ENCODE measurements at regions not wholly inside any gene's neighbourhood (a gene's known extent, or its start where the extent isn't known, plus 50 kb on each side); places are given as distances from the start of the nearest gene placed in this dataset.

DNA sequence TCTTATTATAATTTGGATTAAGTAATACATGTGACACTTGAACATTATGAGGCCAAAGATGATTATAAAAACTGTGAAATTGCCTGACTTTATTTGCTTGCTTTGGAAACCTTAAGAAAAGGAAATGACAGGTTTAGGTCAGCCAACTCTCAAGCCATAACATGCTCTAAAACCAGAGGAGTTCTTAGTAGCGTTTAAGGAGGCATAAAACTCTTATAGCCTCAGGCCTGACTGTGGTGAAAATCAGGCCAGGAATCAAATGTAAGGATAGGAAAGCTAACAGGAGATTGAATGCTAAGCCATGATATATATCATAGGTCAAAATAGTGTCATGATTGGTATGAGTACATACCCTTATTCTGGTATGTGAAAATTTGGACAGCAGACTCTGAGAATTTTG lies 1142.4 kb upstream of the MIR17HG start:
- no peak for DNase-seq

DNA sequence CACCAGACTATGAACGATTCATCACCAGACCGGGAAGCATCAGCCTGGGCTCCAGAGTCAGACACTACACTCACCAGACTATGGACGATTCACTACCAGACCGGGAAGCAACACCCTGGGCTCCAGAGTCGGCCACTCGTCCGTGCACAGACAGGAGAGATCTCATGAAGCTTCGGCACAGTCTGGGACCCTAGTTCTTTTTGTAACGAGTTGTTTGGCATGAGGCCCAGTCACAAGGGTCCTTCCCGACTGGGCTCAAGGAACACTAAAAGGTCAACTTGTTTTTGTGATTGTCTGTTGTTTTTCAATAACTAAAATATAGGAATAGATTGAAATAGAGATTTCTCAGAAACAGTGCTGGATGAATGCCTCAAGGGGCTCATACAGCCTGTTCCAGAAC lies 1141.6 kb upstream of the MIR17HG start:
- no peak for DNase-seq

- DNase-seq = no peak
Measured at GRCh38 chr13:90217275-90217674, 1130.2 kb upstream of the MIR17HG start.

- no peak for DNase-seq
Measured at GRCh38 chr13:90222758-90223157, 1124.7 kb upstream of the MIR17HG start.

DNA sequence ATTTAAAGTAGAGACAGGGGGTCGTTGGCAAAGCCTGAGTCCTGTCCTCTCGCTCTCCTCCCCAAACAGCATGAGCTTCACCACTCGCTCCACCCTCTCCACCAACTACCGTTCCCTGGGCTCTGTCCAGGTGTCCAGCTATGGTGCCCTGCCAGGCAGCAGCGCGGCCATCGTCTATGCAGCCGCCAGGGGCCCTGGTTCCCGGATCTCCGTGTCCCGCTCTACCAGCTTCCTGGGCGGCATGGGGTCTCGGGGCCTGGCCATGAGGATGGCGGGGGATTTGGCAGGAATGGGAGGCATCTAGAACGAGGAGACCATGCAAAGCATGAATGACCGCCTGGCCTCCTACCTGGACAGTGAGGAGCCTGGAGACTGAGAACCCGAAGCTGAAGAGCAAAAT lies 1117.2 kb upstream of the MIR17HG start:
- DNase-seq = no peak

DNA sequence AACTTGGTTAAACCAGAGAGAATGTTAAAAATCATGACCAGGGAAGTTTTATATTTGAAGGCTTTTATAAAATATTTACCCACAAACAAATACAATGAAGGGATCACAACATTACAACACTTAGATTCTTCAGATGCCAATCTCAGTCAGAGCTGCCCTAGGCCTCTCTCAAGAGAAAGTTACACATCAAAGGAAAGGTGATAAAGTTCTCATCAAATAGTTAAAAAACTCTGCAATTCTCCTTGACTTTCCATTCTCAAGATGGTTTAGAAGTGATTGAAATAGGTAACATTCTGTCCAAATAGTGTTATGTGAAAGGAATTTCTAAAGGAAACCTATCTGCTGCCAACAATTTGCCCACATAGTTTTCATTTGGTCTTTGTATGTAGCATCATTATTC lies 1115.2 kb upstream of the MIR17HG start:
- no peak for DNase-seq

DNA sequence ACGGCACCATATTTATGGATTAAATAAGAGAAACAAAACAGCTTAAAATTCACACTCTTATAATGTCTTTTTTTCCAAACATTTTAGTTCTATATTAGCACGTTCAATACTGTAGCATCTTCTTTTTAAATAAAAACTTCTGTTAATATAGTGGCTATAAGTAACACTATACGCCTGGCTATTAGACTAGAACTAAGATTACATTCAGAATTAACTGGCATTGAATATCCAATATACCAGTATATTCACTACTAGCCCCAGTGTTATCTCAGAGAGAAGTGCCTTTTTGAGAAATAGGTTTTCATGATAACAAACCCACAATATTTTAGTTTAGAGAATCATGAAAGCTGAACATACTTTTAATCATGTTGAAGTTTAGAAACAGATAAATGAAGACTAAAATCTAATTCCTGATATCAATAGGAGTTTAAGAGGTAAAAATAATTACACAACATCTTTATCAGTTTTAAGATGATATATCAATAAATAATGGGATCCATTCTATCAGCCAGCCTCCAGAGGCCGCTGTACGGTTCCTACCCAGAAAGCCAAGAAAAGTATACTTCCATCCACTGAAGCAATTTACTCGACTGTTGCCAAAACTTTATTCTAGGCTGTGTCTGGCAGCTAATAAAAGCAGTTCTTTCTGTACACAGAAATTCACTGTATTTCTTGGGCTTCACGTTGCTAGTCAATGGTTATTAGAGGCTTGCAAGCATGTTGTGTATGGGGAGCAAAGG lies 1113.4 kb upstream of the MIR17HG start:
- no peak for DNase-seq

GRCh38 chr13:90237852-90238251 lies 1109.6 kb upstream of the MIR17HG start:
- DNase-seq = no peak

- DNase-seq = no peak
Measured at GRCh38 chr13:90238413-90238812, 1109.1 kb upstream of the MIR17HG start.

DNA sequence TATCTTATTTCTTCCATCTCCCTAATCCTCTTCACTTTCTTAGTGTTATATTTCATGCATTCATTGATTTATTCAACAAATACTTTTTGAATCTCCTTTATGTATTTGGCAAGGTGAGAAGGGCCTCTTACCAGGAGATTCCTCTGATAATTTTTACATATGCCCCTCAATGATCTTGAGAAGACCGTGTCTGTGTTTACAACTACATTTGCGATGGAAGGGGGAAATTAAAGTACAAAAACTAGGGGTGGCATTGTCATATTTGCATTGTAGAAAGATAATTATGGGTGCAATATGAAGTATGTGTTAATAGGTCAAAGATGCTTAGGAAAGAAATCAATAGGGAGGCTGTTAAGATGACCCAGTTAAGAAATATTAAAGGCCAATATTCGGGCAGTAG lies 1108.4 kb upstream of the MIR17HG start:
- DNase-seq = no peak

DNA sequence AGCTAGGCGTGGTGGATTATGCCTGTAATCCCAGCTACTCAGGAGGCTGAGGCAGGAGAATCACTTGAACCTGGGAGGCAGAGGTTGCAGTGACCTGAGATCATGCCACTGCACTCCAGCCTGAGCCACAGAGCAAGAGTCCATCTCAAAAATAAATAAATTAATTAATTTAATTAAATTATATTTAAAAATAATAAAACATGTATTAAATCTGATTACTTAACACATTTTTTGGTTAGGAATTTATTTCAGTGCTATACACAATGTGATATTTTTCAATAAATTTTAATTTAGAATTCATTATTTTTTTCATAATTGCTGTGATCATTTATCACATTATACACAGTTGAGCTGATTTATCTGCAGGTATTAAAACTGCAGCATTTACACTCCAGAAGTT lies 1101.5 kb upstream of the MIR17HG start:
- no peak for DNase-seq

- DNase-seq = no peak
Measured at GRCh38 chr13:90246687-90247345, 1100.7 kb upstream of the MIR17HG start.

GRCh38 chr13:90253806-90254205 lies 1093.7 kb upstream of the MIR17HG start:
- no peak for DNase-seq

- no peak for DNase-seq
Measured at GRCh38 chr13:90254437-90254836, 1093.0 kb upstream of the MIR17HG start.

DNA sequence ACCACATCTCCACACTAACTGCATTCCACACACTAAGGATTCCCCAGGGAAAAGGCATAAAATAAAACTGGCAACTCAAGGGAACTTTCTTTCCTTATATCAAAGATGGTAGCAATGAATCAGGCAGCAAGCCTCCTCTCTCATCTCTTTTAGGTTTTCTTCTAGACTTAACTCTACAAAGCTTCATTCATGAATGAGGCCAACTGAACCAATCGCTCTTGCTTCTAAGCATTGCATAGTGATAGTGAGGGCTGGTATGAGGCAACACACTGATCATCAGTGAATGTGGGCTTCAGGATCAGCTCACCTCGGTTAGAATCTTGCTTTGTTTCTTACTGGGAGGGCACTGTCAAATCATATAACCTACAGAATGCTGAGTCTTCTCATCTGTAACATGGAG lies 1090.7 kb upstream of the MIR17HG start:
- no peak for DNase-seq

DNA sequence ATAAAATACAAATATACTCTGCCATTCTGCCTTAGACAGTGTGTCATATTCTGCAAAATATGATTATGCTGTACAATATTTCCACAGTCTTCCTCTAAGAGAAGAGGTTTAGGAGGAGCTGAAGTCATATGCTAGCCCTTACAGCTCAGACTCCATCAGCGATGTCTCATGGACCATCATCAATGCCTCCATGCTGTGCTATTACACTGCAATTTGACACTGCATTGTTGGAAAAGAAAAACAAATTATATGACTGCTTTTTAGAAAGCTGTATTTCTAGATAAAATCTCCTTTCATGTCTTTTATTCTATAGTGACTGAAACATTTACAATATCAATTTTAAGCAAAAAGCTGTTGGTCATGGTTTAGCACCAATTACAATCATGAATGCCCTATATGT lies 1089.4 kb upstream of the MIR17HG start:
- no peak for DNase-seq

GRCh38 chr13:90261343-90261742 lies 1086.1 kb upstream of the MIR17HG start:
- no peak for DNase-seq

DNA sequence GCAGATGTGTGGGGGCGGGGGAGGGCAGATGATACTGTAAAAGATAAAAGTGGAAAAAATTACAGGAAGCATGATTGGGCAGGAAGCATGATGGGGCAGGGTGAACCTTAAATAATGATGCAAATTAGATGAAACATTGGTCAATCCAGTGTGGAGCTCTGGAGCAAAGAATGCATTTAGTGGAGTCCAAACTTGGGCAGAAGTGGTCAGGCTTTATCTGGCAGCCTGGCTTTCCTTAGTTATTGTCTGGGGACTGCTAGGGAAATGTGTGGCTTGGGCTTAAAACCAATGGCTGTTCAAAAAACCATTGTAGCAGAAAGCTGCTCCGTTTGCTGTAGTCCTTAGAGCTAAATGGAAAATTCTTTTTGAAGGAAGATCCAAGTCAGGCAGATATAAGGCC lies 1077.3 kb upstream of the MIR17HG start:
- no peak for DNase-seq

DNA sequence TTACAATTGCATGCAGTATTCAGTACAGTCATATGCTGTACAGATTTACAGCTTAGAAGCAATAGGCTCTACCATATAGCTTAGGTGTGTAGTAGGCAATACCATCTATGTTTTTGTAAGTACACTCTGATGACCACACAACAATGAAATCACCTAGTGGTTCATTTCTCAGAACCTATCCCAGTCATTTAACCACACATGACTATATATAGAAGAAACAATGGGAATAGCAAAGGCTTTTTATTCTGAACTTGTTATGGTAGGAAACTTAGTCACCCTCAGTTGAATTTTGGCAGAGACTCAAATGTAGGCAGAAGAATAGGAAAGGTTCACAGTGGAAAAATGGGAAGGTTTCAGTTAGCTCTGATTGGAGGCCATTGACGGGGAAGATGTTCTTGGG lies 1075.1 kb upstream of the MIR17HG start:
- DNase-seq = no peak

- no peak for DNase-seq
Measured at GRCh38 chr13:90276216-90276615, 1071.3 kb upstream of the MIR17HG start.

GRCh38 chr13:90278231-90278630 lies 1069.3 kb upstream of the MIR17HG start:
- DNase-seq = peak in 17 of 56 donors; percentile 1 to 50 (median 10)

GRCh38 chr13:90281709-90282108 lies 1065.8 kb upstream of the MIR17HG start:
- DNase-seq = no peak

DNA sequence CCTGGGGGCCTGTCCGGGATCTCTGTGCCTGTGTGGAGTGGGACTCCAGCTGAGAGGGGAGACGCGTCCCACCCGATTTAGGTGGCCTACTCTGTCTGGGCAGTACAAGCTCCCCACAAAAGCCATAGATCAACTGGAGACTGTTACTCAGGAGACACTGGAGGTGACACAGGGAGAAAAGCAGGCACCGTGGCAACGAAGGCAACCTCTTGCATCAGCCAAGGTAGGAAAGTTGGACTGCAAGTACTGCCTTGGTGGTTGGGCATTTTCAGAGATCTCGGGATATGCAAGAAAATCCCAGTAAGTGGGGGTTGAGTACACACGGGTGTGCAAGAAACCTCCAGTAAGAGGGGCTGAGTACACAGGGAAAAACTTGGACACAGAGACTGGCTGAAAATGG lies 1060.0 kb upstream of the MIR17HG start:
- DNase-seq = no peak
